Right lobe of liver (tissue), 4 donors: ENCODE measurements at regions not wholly inside any gene's neighbourhood (a gene's known extent, or its start where the extent isn't known, plus 50 kb on each side); places are given as distances from the start of the nearest gene placed in this dataset.

Source experiments
- POLR2A ChIP-seq: fragments of 450-650 bp; IDR thresholded peaks from one replicate; pipeline ENCODE4 v1.6.1; 2017; ENCODE audit warnings: antibody characterized with exemption, mild to moderate bottlenecking
- TF ChIP-seq, protein P1 (sequence below), 4 donors: fragments of 200-600 bp in 3 of 4; fragments of 450-650 bp in 1 of 4; IDR thresholded peaks; one replicate each; pipeline versions ENCODE4 v1.5.1 to v1.8.0; 2016 to 2022; ENCODE audit warnings: antibody characterized with exemption in 4 of 4, mild to moderate bottlenecking in 2 of 4
- donor health status: DM: no; HTN: no; CAD: no.
- donor health status: DM: no; HTN: no; CAD: no.
- donor health status: DM: no; HTN: yes; CAD: no.

DNA sequence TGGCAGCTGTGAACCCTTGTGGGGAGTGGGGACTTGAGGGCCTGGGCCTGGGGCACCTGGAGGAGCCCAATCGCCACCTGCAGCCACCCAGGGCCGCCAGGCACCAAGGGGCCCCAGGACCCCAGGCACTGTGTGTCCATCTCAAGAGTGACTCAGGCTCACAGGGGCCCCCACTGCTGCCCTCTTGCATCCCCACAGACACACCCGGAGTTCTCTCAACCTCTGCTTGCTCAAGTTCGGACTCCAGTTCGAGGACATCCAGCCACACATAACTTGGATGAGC is 51.9 kb downstream of the MRPL36 start:
- no peak for TF ChIP-seq POLR2A
- TF ChIP-seq, protein P1, sequence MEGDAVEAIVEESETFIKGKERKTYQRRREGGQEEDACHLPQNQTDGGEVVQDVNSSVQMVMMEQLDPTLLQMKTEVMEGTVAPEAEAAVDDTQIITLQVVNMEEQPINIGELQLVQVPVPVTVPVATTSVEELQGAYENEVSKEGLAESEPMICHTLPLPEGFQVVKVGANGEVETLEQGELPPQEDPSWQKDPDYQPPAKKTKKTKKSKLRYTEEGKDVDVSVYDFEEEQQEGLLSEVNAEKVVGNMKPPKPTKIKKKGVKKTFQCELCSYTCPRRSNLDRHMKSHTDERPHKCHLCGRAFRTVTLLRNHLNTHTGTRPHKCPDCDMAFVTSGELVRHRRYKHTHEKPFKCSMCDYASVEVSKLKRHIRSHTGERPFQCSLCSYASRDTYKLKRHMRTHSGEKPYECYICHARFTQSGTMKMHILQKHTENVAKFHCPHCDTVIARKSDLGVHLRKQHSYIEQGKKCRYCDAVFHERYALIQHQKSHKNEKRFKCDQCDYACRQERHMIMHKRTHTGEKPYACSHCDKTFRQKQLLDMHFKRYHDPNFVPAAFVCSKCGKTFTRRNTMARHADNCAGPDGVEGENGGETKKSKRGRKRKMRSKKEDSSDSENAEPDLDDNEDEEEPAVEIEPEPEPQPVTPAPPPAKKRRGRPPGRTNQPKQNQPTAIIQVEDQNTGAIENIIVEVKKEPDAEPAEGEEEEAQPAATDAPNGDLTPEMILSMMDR (IDR thresholded peaks at IDR 0.05) = no peak
